HG03095 (cell line): ENCODE measurements at regions not wholly inside any gene's neighbourhood (a gene's known extent, or its start where the extent isn't known, plus 50 kb on each side); places are given as distances from the start of the nearest gene placed in this dataset.

ENCODE experiments used
- ATAC-seq: cut with Tn5 transposase; IDR thresholded peaks from one replicate; pipeline ENCODE4 v1.9.1; 2021; ENCODE audit warnings: moderate library complexity; ENCODE audit not compliant: unreplicated experiment

- no peak for ATAC-seq
These were observed 267.7 kb downstream of the RASSF9 start for GRCh38 chr12:85568395-85569103.

- no peak for ATAC-seq
These were observed 266.9 kb downstream of the RASSF9 start for GRCh38 chr12:85569261-85569660.

- ATAC-seq, result no peak
These were observed 263.3 kb downstream of the RASSF9 start for GRCh38 chr12:85572956-85573355.

- no peak for ATAC-seq
These were observed 262.5 kb downstream of the RASSF9 start for GRCh38 chr12:85573635-85574214.

- ATAC-seq, result no peak
These were observed 261.9 kb downstream of the RASSF9 start for GRCh38 chr12:85574291-85574690.

- ATAC-seq, result peak; percentile 93
These were observed 260.8 kb downstream of the RASSF9 start for GRCh38 chr12:85575120-85576096.

- no peak for ATAC-seq
These were observed 255.5 kb downstream of the RASSF9 start for GRCh38 chr12:85580562-85581168.

GRCh38 chr12:85587158-85587557 lies 249.1 kb downstream of the RASSF9 start:
- no peak for ATAC-seq

GRCh38 chr12:85588221-85588620 lies 248.0 kb downstream of the RASSF9 start:
- ATAC-seq, result no peak

- ATAC-seq, result no peak
These were observed 235.4 kb downstream of the RASSF9 start for GRCh38 chr12:85600841-85601240.

GRCh38 chr12:85603556-85603955 lies 232.7 kb downstream of the RASSF9 start:
- no peak for ATAC-seq

GRCh38 chr12:85606455-85606854 lies 229.8 kb downstream of the RASSF9 start:
- ATAC-seq, result no peak

- ATAC-seq, result no peak
These were observed 226.4 kb downstream of the RASSF9 start for GRCh38 chr12:85609778-85610177.

GRCh38 chr12:85610194-85610593 lies 226.0 kb downstream of the RASSF9 start:
- ATAC-seq, result no peak

GRCh38 chr12:85616201-85616600 lies 220.0 kb downstream of the RASSF9 start:
- ATAC-seq, result no peak

- ATAC-seq, result no peak
These were observed 218.7 kb downstream of the RASSF9 start for GRCh38 chr12:85617307-85618091.

- ATAC-seq, result no peak
These were observed 215.2 kb downstream of the RASSF9 start for GRCh38 chr12:85621041-85621440.

- no peak for ATAC-seq
These were observed 212.4 kb downstream of the RASSF9 start for GRCh38 chr12:85623763-85624162.

GRCh38 chr12:85625467-85625866 lies 210.7 kb downstream of the RASSF9 start:
- ATAC-seq, result no peak

- no peak for ATAC-seq
These were observed 210.0 kb downstream of the RASSF9 start for GRCh38 chr12:85626001-85626783.
